GM19468 (cell line): ENCODE measurements at regions not wholly inside any gene's neighbourhood (a gene's known extent, or its start where the extent isn't known, plus 50 kb on each side); places are given as distances from the start of the nearest gene placed in this dataset.

ENCODE experiments used
- ATAC-seq: cut with Tn5 transposase; IDR thresholded peaks from one replicate; pipeline ENCODE4 v1.9.1; 2021; ENCODE audit warnings: mild to moderate bottlenecking, moderate library complexity, moderate number of reproducible peaks; ENCODE audit not compliant: unreplicated experiment; ENCODE audit errors: extremely low read depth

DNA sequence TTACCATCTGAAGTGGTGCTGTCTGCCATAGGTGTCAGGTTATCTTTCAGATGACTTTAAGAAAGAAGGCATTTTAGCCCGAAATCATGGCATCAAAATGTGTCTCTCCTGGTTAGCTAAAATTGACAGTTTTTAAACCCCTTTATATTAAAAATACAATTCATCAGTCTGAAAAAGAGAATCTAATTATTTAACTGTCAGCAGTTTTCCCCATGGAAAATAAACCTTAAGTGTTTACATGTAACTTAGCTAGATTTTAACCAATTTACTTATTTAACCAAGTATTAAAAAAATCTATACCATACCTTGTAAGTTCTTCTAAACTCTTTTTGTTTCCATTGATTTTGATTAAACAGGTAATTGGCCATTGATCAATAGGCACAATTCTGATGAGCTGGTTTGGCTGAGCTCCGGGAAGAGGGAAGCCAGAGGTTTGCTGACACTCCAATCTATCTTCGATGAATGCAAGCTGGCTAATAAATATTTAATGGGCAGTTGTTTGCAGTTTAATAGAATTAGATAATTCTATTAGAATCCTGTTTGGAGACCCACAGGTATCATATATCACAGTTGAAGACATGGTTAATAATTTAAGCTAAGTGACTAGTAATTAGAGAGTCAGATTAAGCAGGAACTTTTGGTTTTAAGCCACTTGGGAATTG, 114.0 kb downstream of the MAT2B start:
- ATAC-seq = no peak

GRCh38 chr5:163619951-163620350, 114.5 kb downstream of the MAT2B start:
- ATAC-seq = no peak

DNA sequence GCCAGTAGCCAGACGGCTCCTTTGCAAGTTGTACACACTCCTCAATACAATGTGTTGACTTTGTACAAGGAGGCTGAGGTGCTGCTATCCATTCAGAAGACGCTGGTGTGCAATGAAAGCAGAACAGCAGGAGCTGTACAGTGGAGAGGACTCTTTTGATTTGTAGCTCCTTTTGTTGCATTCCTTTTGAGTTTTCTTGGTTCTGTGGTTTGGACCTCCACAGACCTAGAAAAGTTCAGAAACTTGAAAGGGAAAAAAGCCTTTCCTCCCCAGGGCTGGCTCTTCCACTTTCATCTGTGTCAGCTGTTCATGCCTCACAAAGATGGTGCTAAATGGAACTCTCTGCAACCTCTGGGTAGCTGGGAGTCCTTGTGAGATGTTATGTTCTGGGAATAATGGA, 117.4 kb downstream of the MAT2B start:
- ATAC-seq = no peak

DNA sequence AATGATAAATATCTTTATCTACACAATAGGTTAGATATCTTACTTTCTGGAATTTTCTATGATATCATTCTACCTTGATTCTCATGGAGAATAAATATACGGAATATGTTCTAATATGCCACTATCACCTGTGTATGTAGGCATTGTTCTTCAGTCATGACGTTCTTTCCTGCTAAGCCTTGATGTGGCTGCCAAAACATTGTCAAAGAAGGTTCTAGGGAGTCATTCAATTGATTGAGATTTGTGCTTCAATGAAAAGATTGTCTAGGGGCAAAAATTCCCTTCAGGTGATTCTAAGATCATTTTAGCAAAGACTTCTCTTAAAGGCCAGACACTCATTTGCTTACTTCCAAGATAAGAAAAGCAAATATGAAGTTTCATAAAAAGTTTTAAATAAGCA, 118.1 kb downstream of the MAT2B start:
- ATAC-seq = no peak

- ATAC-seq = no peak
These were observed 118.6 kb downstream of the MAT2B start for GRCh38 chr5:163623986-163624385.

- no peak for ATAC-seq
These were observed 119.0 kb downstream of the MAT2B start for GRCh38 chr5:163624431-163624830.

DNA sequence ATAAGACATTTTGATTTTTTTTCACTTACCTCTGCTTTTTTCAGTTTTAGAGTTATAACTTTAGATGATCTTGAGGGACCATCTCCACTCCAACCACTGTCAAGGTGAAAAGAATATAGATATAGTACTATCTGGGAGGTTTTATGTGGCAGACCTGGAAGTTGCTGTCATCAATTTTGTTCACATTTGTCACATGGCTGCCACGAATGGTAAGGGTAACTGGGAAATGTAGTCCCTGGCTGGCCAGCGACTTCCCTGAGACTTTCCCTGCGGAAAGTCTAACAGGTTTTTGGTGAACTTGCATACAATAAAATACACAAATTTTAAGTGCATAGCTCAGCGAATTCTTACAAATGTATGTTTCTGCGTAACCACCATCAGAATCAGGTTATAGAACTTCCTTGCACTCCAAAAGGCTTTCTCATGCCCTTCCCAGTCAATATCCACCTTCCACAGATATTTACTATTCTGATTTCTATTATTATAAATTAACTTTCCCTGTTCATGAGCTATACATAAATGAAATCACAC, 121.5 kb downstream of the MAT2B start:
- ATAC-seq = no peak

DNA sequence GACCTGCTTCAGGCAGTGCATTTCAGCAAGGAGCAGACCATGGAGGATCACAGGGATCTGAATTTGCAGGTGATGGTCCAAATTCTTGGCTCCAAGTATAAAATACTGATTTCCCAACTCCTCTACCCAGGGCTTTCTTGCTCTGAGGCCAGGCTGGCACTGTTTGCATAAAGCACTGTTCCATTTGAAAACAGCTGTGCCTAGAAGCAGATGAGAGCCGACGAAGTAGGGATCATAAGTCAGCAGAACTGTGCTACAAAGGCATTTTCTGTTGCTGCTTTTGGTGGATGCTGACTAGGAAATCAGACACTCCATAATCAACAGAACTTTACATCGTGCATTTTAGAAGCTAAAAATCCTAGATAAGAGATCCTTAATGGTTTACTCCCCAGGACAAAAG, 126.4 kb downstream of the MAT2B start:
- no peak for ATAC-seq

- no peak for ATAC-seq
These were observed 128.6 kb downstream of the MAT2B start for GRCh38 chr5:163633926-163634460.

DNA sequence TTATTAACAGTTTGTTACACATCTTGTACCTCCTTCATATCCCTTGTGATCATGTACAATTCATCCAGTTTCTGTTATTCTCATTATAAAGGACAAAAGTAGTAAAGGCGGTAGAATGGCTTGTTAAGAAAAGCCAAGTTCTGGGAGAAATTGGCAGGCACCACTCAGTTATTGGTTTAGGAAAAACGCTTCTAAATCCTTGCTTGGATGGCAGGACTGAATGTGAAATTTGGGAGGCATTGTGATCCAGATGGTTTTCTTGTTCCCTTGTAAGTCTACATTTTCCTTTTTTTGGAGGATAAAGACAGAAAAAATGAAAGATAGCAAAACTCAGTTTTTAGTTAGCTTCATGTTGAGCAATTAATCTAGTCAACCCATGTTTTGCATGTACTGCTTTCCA, 130.2 kb downstream of the MAT2B start:
- ATAC-seq = no peak

GRCh38 chr5:163642904-163643303, 137.5 kb downstream of the MAT2B start:
- ATAC-seq = no peak

DNA sequence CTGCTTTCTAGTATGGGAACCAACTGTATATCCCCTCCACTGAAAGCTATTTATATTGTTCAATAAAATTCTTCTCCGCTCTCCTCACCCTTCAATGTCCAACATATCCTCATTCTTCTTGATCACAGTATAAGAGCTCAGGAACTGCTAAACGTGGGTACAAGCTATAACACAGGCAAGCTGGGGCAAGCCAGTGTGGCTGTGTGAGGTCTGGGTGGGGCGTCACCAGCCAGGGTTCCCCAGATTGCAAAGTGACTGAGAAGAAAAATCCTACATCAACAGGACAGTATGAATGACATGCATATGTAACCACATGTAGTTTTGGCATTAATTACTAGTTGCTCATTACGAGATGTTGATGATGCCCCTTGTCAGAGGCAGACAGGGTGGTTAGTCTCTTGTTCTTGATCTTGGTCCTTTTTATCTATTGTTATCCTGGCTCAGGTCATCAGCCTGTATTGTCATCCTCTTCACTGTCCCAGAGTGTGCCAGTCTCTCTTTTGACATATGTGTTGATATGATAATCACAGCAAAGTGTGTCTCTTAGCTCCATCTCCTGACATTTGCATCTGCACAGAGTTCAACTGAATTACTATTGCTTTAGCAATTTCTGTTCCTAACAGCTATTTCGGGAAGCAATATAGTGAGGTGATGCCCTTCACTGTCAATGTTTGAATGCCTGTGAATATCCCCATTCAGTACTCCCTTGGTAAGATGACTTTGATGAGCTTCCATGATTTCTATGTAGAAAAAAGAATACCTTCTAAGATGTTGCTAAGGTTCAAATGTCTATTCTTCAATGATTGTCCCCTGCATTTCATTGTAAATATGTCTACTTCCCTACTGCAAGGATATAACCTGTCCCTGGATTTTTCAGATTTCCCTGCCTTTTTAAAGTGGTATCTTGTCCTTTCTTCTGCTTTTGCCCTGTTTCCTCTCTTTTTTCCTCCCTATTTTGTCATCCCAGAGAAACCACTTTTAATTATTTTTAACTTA, 140.3 kb downstream of the MAT2B start:
- no peak for ATAC-seq

- no peak for ATAC-seq
These were observed 144.1 kb downstream of the MAT2B start for GRCh38 chr5:163649514-163649913.

GRCh38 chr5:163653526-163653925, 148.1 kb downstream of the MAT2B start:
- no peak for ATAC-seq

- no peak for ATAC-seq
These were observed 153.5 kb downstream of the MAT2B start for GRCh38 chr5:163658702-163659567.

DNA sequence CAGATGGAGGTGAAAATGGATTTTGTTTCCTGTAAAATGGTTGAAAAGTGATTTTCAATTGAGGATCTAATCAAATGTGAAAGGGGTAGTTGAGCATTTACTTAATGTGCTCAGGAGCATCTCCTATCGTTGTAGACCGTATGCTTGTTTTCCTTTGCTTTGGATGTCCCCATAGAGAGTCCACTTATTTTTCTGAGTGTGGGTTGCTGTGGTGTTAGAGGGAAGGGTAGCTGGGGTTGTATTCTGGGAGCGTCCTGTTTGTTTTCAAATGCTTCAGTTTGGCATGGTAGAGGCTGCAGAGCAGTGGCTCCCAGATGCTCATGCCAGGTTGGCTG, 154.1 kb downstream of the MAT2B start:
- no peak for ATAC-seq

GRCh38 chr5:163660486-163660885, 155.1 kb downstream of the MAT2B start:
- no peak for ATAC-seq

- ATAC-seq = no peak
These were observed 155.9 kb downstream of the MAT2B start for GRCh38 chr5:163661360-163661759.

GRCh38 chr5:163670036-163670435, 164.6 kb downstream of the MAT2B start:
- no peak for ATAC-seq

DNA sequence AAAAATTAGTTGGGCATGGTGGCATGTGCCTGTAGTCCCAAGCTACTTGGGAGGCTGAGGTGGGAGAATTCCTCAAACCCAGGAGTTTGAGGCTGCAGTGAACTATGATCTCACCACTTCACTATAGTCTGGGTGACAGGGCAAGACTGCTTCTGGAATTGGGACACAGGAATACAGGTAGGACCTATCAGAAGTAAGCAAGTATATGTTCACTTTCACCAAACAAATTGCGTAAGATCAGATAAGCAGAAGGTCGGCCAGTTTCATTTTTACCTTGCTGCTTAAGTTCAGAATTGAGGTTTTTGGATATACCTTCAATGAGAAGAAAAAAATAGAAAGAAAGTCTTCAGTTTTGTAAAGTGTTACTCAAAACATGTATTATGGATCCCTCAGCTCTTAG, 171.7 kb downstream of the MAT2B start:
- ATAC-seq = no peak
